ENCODE measurements at regions not wholly inside any gene's neighbourhood (a gene's known extent, or its start where the extent isn't known, plus 50 kb on each side); places are given as distances from the start of the nearest gene placed in this dataset.

DNA sequence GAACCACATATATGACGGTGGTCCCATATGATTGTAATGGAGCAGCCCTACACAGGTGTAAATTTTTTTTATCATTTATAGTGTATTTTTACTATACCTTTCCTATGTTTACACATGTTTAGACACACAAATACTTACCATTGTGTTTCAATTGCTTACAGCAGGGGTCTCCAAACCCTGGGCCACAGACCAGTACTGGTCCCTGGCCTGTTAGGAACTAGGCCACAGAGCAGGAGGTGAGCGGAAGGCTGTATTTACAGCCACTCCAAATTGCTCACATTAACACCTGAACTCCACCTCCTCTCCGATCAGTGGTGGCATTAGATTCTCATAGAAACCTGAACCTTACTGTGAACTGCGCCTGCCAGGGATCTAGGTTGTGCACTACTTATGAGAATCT is 201.8 kb upstream of the NDST4 start:
- no peak overlapping the region for H3K4me3 ChIP-seq
- TF ChIP-seq, protein P1, sequence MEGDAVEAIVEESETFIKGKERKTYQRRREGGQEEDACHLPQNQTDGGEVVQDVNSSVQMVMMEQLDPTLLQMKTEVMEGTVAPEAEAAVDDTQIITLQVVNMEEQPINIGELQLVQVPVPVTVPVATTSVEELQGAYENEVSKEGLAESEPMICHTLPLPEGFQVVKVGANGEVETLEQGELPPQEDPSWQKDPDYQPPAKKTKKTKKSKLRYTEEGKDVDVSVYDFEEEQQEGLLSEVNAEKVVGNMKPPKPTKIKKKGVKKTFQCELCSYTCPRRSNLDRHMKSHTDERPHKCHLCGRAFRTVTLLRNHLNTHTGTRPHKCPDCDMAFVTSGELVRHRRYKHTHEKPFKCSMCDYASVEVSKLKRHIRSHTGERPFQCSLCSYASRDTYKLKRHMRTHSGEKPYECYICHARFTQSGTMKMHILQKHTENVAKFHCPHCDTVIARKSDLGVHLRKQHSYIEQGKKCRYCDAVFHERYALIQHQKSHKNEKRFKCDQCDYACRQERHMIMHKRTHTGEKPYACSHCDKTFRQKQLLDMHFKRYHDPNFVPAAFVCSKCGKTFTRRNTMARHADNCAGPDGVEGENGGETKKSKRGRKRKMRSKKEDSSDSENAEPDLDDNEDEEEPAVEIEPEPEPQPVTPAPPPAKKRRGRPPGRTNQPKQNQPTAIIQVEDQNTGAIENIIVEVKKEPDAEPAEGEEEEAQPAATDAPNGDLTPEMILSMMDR (IDR thresholded peaks at IDR 0.05) = no peak
- H3K27ac ChIP-seq = no peak overlapping the region
- DNase-seq (ENCODE audit: low spot score) = no peak

DNA sequence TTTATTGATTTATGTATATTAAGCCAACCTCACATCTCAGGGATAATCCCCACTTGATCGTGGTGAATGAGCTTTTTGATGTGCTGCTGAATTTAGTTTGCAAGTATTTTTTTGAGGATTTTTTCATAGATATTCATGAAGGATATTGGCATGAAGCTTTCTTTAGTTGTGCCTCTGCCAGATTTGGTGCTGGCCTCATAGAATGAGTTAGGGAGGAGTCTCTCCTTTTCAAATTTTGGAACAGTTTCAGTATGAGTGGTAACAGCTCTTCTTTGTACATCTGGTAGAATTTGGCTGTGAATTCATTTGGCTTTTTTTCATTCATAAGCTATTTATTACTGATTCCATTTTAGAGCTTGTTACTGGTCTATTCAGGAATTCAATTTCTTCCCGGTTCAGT is 197.2 kb upstream of the NDST4 start:
- TF ChIP-seq, protein P1 (IDR thresholded peaks at IDR 0.05) = no peak
- no peak for DNase-seq (ENCODE audit: low spot score)
- H3K27ac ChIP-seq = no peak overlapping the region
- H3K4me3 ChIP-seq = no peak overlapping the region

DNA sequence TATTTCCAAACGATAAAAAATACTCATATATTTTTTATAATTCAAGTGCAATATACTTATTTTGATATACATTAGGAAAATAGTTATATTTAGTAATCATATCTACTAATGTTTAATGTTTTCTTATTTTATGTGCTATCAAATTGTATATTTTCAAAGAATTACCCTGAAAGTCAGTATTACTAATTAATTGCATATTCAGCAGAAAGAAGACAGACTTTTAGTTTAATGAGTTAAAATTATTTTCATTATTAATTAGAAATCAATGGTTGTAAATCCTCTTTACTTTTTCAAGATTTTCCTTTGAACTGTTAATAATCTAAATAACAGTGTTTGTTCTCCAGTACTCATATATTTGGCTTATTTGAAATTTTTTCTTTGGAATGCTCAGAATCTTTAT is 181.3 kb upstream of the NDST4 start:
- Histone ChIP-seq H3K27ac (no peak overlapping the region), H3K4me3 (no peak overlapping the region)
- DNase-seq (ENCODE audit: low spot score) = no peak
- TF ChIP-seq, protein P1 (IDR thresholded peaks at IDR 0.05) = no peak

DNA sequence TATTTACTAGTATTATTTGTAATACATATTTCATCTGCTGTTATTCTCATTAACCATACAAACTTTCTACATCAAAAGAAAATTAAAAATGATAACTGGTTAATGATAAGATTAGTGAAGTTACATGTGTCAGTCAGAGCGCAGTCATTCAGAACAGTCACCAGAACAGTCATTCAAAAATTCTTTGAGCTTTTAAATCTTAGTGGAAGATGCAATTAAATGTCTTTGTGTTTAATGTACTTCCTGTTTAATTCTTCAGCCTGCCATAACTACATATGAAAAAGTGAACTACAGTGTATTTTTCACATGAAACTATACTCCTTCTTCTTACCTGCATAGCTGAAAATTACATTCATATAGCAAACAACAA is 179.7 kb upstream of the NDST4 start:
- Histone ChIP-seq H3K4me3 (no peak overlapping the region), H3K27ac (no peak overlapping the region)
- no peak for DNase-seq (ENCODE audit: low spot score)
- TF ChIP-seq, protein P1 (IDR thresholded peaks at IDR 0.05) = no peak

DNA sequence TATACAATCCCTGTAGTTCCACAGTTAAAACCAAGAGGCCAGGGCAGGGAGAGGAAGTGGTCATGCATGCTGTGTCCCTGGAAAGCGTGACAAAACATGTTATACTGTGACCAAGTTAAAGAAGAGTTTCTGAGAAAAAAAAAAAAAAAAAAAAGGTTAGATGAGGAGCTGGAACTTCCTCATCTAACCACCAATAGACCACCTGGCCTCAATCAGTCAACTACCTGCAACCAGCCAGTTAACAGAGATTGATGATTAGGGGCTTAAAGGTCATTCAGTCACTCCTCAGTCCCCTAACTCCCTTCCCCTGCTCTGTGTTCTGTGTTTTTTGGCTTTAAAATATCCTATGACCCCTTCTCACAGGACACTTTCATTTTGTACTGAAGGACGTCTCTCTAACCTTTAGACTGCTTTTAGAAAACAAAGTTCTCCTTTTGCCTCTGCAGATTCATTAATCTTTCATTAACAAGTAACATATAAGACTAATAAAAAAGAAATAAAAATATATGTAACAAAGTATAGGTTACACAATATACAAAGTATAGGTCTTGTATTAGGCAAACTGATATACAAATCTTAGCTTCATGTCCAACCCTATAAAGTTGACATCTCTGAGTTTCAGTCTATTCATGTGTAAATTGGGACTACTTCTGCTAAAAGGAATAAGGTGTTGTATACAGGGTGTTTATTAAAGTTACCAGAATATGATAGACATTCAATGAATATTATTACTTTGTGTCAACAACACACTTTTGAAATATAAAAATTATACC is 179.1 kb upstream of the NDST4 start:
- H3K27ac ChIP-seq = no peak overlapping the region
- no peak overlapping the region for H3K4me3 ChIP-seq
- TF ChIP-seq, protein P1 (IDR thresholded peaks at IDR 0.05) = no peak
- DNase-seq (ENCODE audit: low spot score) = no peak

DNA sequence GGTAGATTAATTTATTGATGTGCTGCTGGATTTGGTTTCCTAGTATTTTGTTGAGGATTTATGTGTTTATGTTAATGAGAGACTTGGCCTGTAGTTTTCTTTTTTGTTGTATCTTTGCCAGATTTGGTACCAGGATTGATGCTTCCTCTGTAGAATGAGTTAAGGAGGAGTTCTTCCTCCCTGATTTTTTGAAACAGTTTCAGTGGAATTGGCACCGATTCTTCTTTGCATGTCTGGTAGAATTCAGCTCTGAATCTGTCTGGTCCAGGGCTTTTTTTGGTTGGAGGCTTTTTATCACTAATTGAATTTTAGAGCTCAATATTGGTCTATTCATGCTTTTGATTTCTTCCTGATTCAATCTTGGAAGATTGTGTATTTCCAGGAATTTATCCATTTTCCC is 174.0 kb upstream of the NDST4 start:
- no peak overlapping the region for H3K27ac ChIP-seq
- TF ChIP-seq, protein P1 (IDR thresholded peaks at IDR 0.05) = no peak
- no peak for DNase-seq (ENCODE audit: low spot score)
- no peak overlapping the region for H3K4me3 ChIP-seq

DNA sequence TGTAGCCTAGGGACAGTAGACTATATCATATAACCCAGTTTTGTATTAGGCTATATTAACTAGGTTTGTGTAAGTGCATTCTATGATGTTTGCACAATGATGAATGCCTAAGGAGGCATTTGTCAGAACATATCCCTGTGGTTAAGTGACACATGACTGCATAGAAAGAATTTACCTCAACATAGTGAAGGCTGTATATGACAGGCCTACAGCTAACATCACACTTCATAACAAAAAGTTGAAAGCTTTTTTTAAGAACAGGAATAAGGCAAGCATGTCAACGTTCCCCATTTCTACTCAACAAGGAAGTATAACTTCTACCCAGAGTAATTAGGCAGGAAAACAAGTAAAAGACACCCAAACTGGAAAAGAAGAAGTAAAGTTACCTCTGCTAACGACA is 165.9 kb upstream of the NDST4 start:
- H3K4me3 ChIP-seq = no peak overlapping the region
- DNase-seq (ENCODE audit: low spot score) = no peak
- H3K27ac ChIP-seq = no peak overlapping the region
- TF ChIP-seq, protein P1 (IDR thresholded peaks at IDR 0.05) = no peak
